Vagina (tissue), 2 donors: ENCODE measurements at regions not wholly inside any gene's neighbourhood (a gene's known extent, or its start where the extent isn't known, plus 50 kb on each side); places are given as distances from the start of the nearest gene placed in this dataset.

Experiments used
- CTCF ChIP-seq, 3 experiments: fragments of 450-650 bp in 2 of 3; fragments of 200-600 bp in 1 of 3; sonication (generic) in 1 of 3; IDR thresholded peaks; one replicate each; pipeline ENCODE4 v1.5.1; 2017 to 2019; ENCODE audit warnings: antibody characterized with exemption in 3 of 3, mild to moderate bottlenecking in 2 of 3, moderate library complexity in 2 of 3
- POLR2A ChIP-seq, 2 donors: fragments of 450-650 bp; IDR thresholded peaks; one replicate each; pipeline ENCODE4 v1.6.1; 2017; ENCODE audit warnings: antibody characterized with exemption in 2 of 2, mild to moderate bottlenecking in 2 of 2, moderate library complexity in 2 of 2

GRCh38 chr1:80645621-80646020, 1155.1 kb upstream of the ADGRL2 start:
- TF ChIP-seq POLR2A (IDR thresholded peaks at IDR 0.05): no peak
- TF ChIP-seq CTCF (IDR thresholded peaks at IDR 0.05): no peak
